Mesendoderm (in vitro differentiated cells): ENCODE measurements at regions not wholly inside any gene's neighbourhood (a gene's known extent, or its start where the extent isn't known, plus 50 kb on each side); places are given as distances from the start of the nearest gene placed in this dataset.

Experiments used
- DNase-seq: peaks from one replicate; pipeline ENCODE4 v3.0.0; 2013
- H2AK5ac ChIP-seq: 2 replicates; pipeline ENCODE4 v1.6.1; 2013; ENCODE audit warnings: low read length, inconsistent platforms
- H2BK120ac ChIP-seq: 2 replicates; pipeline ENCODE4 v1.6.1; 2013; ENCODE audit warnings: low read depth, mild to moderate bottlenecking, low read length, moderate library complexity, mixed read lengths
- H2BK15ac ChIP-seq: replicated peaks from 2 replicates; pipeline ENCODE4 v1.6.1; 2013; ENCODE audit warnings: low read depth, mild to moderate bottlenecking, moderate library complexity
- H2BK5ac ChIP-seq: 2 replicates; pipeline ENCODE4 v1.6.1; 2013; ENCODE audit warnings: low read length, inconsistent platforms
- H3K18ac ChIP-seq: 2 replicates; pipeline ENCODE4 v1.6.1; 2013; ENCODE audit warnings: mild to moderate bottlenecking, low read length, mixed read lengths
- H3K23ac ChIP-seq: one replicate; pipeline ENCODE4 v1.6.1; 2013; ENCODE audit warnings: low read length
- H3K27ac ChIP-seq: 2 replicates; pipeline ENCODE4 v1.5.1; 2013; ENCODE audit warnings: low read depth, mild to moderate bottlenecking, inconsistent platforms, low read length, moderate library complexity
- H3K27me3 ChIP-seq: 2 replicates; pipeline ENCODE4 v1.6.1; 2013; ENCODE audit warnings: low read length, control low read depth, mild to moderate bottlenecking, inconsistent platforms; ENCODE audit not compliant: insufficient read depth, poor library complexity
- H3K36me3 ChIP-seq: 2 replicates; pipeline ENCODE4 v1.6.1; 2013; ENCODE audit warnings: low read length, inconsistent platforms; ENCODE audit not compliant: control insufficient read depth, insufficient read depth
- H3K4ac ChIP-seq: one replicate; pipeline ENCODE4 v1.6.1; 2013; ENCODE audit warnings: low read depth, mild to moderate bottlenecking, low read length, moderate library complexity
- H3K4me1 ChIP-seq: 2 replicates; pipeline ENCODE4 v1.6.1; 2013; ENCODE audit warnings: low read depth, low read length, inconsistent platforms; ENCODE audit not compliant: control insufficient read depth
- H3K4me2 ChIP-seq: 2 replicates; pipeline ENCODE4 v1.6.1; 2013; ENCODE audit warnings: low read length
- H3K4me3 ChIP-seq: 2 replicates; pipeline ENCODE4 v1.5.1; 2013; ENCODE audit warnings: mild to moderate bottlenecking, low read length
- H3K56ac ChIP-seq: one replicate; pipeline ENCODE4 v1.6.1; 2013; ENCODE audit warnings: low read length
- H3K79me1 ChIP-seq: 2 replicates; pipeline ENCODE4 v1.6.1; 2013; ENCODE audit warnings: low read length, inconsistent platforms
- H3K79me2 ChIP-seq: 2 replicates; pipeline ENCODE4 v1.6.1; 2013; ENCODE audit warnings: mild to moderate bottlenecking, low read length; ENCODE audit not compliant: control insufficient read depth, insufficient read depth
- H3K9ac ChIP-seq: 2 replicates; pipeline ENCODE4 v1.6.1; 2013; ENCODE audit warnings: low read length, inconsistent platforms
- H4K5ac ChIP-seq: one replicate; pipeline ENCODE4 v1.6.1; 2013; ENCODE audit warnings: low read length
- H4K8ac ChIP-seq: one replicate; pipeline ENCODE4 v1.6.1; 2013; ENCODE audit warnings: low read depth, mild to moderate bottlenecking, control low read depth, low read length, moderate library complexity
- WGBS: extraction: QIAGEN DNeasy Blood & Tissue Kit; methylation state at CpG from one replicate; pipeline ENCODE4 v1.1.7; 2013; ENCODE audit warnings: low lambda C conversion rate, missing lambda C conversion rate; ENCODE audit not compliant: insufficient coverage; ENCODE audit errors: extremely low coverage; 5-methylcytosine and 5-hydroxymethylcytosine counted together

DNA sequence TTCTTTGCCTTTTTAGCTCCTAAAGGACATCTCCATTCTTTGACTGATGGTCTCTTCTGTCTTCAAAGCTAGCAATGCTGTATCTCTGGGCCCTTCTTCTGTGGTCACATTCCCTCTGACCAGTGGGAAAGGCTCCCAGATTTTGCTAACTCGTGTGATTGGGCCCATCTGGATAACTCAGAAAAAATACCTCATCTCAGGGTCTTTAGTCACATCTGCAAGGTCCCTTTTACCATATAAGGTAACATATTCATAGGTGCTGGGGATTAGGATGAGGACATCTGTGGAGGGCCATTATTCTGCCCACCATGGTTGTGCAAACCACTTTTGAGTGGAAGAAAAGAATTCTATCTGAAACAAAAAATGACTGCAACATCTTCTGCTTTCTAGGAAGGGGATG lies 76.3 kb upstream of the MAMDC2 start:
- H3K4me3 ChIP-seq, result no peak overlapping the region

DNA sequence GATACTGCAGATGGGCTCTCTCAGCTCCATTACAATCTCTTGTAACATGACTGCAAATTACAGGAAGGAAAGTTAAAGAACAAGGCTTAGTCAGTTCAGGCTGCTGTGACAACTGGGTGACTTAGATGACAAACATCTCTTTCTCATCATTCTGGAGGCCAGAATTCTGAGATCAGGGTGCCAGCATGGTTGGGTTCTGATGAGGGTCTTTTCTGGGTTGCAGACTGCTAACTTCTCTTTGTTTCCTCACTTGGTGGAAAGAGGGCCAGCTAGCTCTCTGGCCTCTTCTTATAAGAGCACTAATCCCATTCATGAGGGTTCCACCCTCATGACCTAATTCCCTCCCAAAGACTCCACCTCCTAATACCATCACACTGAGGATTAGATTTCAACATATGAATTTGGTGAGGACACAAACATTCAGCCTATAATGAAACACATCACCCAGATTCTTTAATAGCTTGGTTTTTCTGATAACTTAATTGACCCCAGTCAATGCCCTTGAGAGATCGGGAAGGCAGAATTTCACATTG lies 73.6 kb upstream of the MAMDC2 start:
- no peak overlapping the region for H4K8ac ChIP-seq
- no peak overlapping the region for H2BK120ac ChIP-seq
- no peak overlapping the region for H3K4ac ChIP-seq
- no peaks in the 10 kb centered on the region for H3K79me1 ChIP-seq
- no peak overlapping the region for H3K9ac ChIP-seq
- WGBS, result no CpG with 5 or more reads among the region's 1 CpG
- H3K36me3 ChIP-seq, result no peaks in the 10 kb centered on the region
- no peak overlapping the region for H3K23ac ChIP-seq
- no peak overlapping the region for H2BK5ac ChIP-seq
- no peak for DNase-seq
- no peak overlapping the region for H4K5ac ChIP-seq
- no peaks in the 10 kb centered on the region for H3K79me2 ChIP-seq
- H3K27me3 ChIP-seq, result no peaks in the 10 kb centered on the region
- no peak overlapping the region for H2BK15ac ChIP-seq
- H2AK5ac ChIP-seq, result no peak overlapping the region
- H3K4me2 ChIP-seq, result no peak overlapping the region
- no peak overlapping the region for H3K18ac ChIP-seq
- no peak overlapping the region for H3K56ac ChIP-seq
- H3K4me3 ChIP-seq, result no peak overlapping the region
- H3K27ac ChIP-seq, result no peak overlapping the region
- no peaks in the 10 kb centered on the region for H3K4me1 ChIP-seq

More for the DNA sequence above, 76.3 kb upstream of the MAMDC2 start:
- H2AK5ac ChIP-seq, result no peak overlapping the region
- H4K8ac ChIP-seq, result no peak overlapping the region
- no peak overlapping the region for H3K27ac ChIP-seq
- no peak overlapping the region for H4K5ac ChIP-seq
- no peak overlapping the region for H3K23ac ChIP-seq
- H3K56ac ChIP-seq, result no peak overlapping the region
- H3K18ac ChIP-seq, result no peak overlapping the region
- H3K9ac ChIP-seq, result no peak overlapping the region
- H3K4me2 ChIP-seq, result no peak overlapping the region
- no peaks in the 10 kb centered on the region for H3K4me1 ChIP-seq
- no peak for DNase-seq
- no peak overlapping the region for H2BK15ac ChIP-seq
- H3K79me2 ChIP-seq, result no peaks in the 10 kb centered on the region
- H3K27me3 ChIP-seq, result no peaks in the 10 kb centered on the region
- H2BK120ac ChIP-seq, result no peak overlapping the region
- H2BK5ac ChIP-seq, result no peak overlapping the region
- H3K79me1 ChIP-seq, result no peaks in the 10 kb centered on the region
- no peaks in the 10 kb centered on the region for H3K36me3 ChIP-seq
- H3K4ac ChIP-seq, result no peak overlapping the region
- no CpG with 5 or more reads among the region's 1 CpG for WGBS

DNA sequence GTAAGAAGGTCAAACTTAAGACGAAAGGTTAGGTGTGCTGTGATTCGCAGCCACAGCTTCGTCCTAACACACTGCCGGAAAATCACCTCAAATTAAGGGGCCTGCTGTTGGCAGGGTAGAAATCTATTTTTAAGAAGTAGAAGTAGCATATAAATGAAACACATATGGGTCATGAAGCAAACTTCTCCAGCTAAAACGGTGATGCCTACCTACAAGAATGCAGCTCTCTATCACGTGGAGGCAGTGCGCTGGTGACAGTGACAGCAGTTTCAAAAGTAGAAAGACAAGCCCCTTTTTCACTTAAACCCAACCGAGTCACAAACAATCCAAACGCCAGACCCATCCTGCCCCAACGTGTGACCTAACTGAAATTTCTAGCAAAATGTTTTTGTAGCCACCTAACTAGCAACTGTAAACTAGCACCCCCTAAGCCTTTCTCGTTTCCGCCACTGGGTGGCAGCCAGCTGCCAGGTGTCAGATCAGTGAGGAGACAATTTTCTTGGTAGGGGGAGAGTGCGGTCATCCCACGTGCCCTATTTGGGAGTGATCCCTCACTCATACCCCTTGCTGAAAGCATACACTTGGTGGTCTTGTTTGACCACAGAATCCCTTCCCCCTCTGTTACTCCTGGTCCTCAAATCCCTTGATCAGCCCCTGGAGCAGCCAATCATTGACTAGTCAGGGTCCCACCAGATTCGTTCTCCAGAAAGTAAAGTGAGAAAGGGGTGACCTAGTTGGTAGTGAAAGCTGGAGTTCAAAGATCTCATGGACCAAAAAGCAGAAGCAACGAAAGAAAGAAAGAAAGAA lies 71.8 kb upstream of the MAMDC2 start:
- Histone ChIP-seq H3K79me1 (no peaks in the 10 kb centered on the region), H3K23ac (no peak overlapping the region), H3K27ac (no peak overlapping the region), H2AK5ac (no peak overlapping the region), H3K4me3 (no peak overlapping the region), H3K9ac (no peak overlapping the region), H3K27me3 (no peaks in the 10 kb centered on the region), H4K8ac (no peak overlapping the region), H3K4ac (no peak overlapping the region), H2BK5ac (no peak overlapping the region), H3K79me2 (no peaks in the 10 kb centered on the region), H3K36me3 (no peaks in the 10 kb centered on the region), H2BK15ac (no peak overlapping the region), H3K4me1 (no peaks in the 10 kb centered on the region), H4K5ac (no peak overlapping the region), H3K18ac (no peak overlapping the region), H2BK120ac (no peak overlapping the region), H3K56ac (no peak overlapping the region), H3K4me2 (no peak overlapping the region)
- peak; percentile 81 for DNase-seq
- WGBS, result no CpG with 5 or more reads among the region's 16 CpGs

DNA sequence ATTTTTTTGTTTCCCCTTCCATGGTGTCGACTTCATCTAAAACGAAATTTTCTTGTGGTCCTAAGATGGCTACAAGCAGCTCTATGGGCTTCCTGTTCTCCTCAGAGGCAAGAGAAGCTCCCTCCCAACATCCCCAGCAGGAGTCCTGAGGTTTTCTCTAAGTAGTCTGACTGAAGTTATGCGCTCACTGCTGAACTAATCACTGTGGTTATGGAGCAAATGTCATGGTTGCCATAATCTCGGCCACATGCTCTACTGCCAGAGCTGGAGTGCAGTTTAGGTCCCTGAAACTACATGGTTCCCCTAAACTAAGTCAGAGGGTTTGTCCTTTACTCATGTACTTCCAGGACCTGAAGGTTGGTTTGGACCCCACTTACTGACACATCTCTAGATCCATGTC lies 68.0 kb upstream of the MAMDC2 start:
- DNase-seq, result no peak
- H3K23ac ChIP-seq, result no peak overlapping the region
- no peaks in the 10 kb centered on the region for H3K36me3 ChIP-seq
- no peaks in the 10 kb centered on the region for H3K4me1 ChIP-seq
- H2BK5ac ChIP-seq, result no peak overlapping the region
- H2BK120ac ChIP-seq, result no peak overlapping the region
- H3K4ac ChIP-seq, result no peak overlapping the region
- H3K79me1 ChIP-seq, result no peaks in the 10 kb centered on the region
- H3K56ac ChIP-seq, result no peak overlapping the region
- H4K8ac ChIP-seq, result no peak overlapping the region
- H2AK5ac ChIP-seq, result no peak overlapping the region
- H3K27ac ChIP-seq, result no peak overlapping the region
- H3K79me2 ChIP-seq, result no peaks in the 10 kb centered on the region
- H3K4me2 ChIP-seq, result no peak overlapping the region
- no peak overlapping the region for H2BK15ac ChIP-seq
- no peak overlapping the region for H4K5ac ChIP-seq
- H3K4me3 ChIP-seq, result no peak overlapping the region
- no peaks in the 10 kb centered on the region for H3K27me3 ChIP-seq
- H3K18ac ChIP-seq, result no peak overlapping the region
- no peak overlapping the region for H3K9ac ChIP-seq
- WGBS, result no CpG with 5 or more reads among the region's 4 CpGs

DNA sequence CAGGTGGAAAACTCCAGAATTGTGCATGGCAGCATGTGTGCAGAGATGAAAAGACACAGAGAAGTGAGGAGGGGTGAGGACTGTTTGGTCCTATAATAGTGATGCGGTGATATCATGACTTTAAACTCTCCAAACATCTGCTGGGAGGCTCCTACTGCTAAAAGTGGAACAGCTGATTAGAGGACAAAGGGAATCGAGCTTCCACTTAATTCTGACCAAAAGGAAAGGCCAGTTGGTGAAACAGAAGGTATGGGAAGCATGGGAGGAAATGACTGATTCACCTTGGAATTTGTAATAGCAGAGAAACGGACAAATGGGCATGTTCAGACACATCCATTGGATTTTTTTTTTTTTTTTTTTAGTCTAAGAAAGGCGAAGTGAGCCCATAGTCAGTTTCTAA lies 67.5 kb upstream of the MAMDC2 start:
- H3K4me2 ChIP-seq, result no peak overlapping the region
- no peak overlapping the region for H4K5ac ChIP-seq
- H2BK120ac ChIP-seq, result no peak overlapping the region
- no peaks in the 10 kb centered on the region for H3K79me1 ChIP-seq
- H3K18ac ChIP-seq, result no peak overlapping the region
- no peaks in the 10 kb centered on the region for H3K36me3 ChIP-seq
- H3K56ac ChIP-seq, result no peak overlapping the region
- no peak overlapping the region for H3K23ac ChIP-seq
- H2BK5ac ChIP-seq, result no peak overlapping the region
- no peak overlapping the region for H3K4me3 ChIP-seq
- H2AK5ac ChIP-seq, result no peak overlapping the region
- no peak overlapping the region for H3K27ac ChIP-seq
- DNase-seq, result peak; percentile 26
- no CpG with 5 or more reads among the region's 4 CpGs for WGBS
- H4K8ac ChIP-seq, result no peak overlapping the region
- no peak overlapping the region for H3K4ac ChIP-seq
- H3K27me3 ChIP-seq, result no peaks in the 10 kb centered on the region
- H2BK15ac ChIP-seq, result no peak overlapping the region
- no peaks in the 10 kb centered on the region for H3K4me1 ChIP-seq
- H3K79me2 ChIP-seq, result no peaks in the 10 kb centered on the region
- no peak overlapping the region for H3K9ac ChIP-seq

DNA sequence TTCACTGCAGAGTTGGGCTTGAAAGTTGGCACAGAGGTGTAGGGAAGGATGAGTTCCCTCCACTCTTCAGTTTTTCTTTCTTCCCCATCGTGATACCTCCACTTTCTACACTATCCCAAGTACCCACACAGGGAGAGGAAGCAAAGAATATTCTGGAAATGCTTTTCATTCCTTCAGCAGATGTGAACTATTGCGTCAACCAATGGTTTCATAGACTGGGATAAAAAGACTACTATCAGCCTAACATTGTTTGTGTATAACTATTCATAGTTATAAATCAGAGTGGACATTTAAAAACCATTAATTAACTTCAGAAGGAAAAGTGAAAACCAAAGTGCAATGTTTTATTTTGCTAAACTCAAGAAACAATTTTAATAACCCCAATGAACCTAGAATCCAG lies 63.6 kb upstream of the MAMDC2 start:
- H3K9ac ChIP-seq, result no peak overlapping the region
- H2BK15ac ChIP-seq, result no peak overlapping the region
- H2BK120ac ChIP-seq, result no peak overlapping the region
- H3K36me3 ChIP-seq, result no peaks in the 10 kb centered on the region
- DNase-seq, result no peak
- H4K8ac ChIP-seq, result no peak overlapping the region
- WGBS, result no CpG with 5 or more reads among the region's 2 CpGs
- peaks cover 3% of the 10 kb centered on the region for H3K4me1 ChIP-seq
- no peak overlapping the region for H3K18ac ChIP-seq
- H3K4ac ChIP-seq, result no peak overlapping the region
- no peak overlapping the region for H3K4me2 ChIP-seq
- H3K27ac ChIP-seq, result no peak overlapping the region
- H3K79me1 ChIP-seq, result no peaks in the 10 kb centered on the region
- H3K23ac ChIP-seq, result no peak overlapping the region
- no peaks in the 10 kb centered on the region for H3K79me2 ChIP-seq
- no peak overlapping the region for H2AK5ac ChIP-seq
- no peak overlapping the region for H3K56ac ChIP-seq
- H2BK5ac ChIP-seq, result no peak overlapping the region
- no peak overlapping the region for H4K5ac ChIP-seq
- no peak overlapping the region for H3K4me3 ChIP-seq
- no peaks in the 10 kb centered on the region for H3K27me3 ChIP-seq
